Stomach smooth muscle (tissue), 2 donors: ENCODE measurements at regions not wholly inside any gene's neighbourhood (a gene's known extent, or its start where the extent isn't known, plus 50 kb on each side); places are given as distances from the start of the nearest gene placed in this dataset.

ENCODE experiments used
- H3K27ac ChIP-seq: one replicate; pipeline ENCODE4 v1.7.0; 2013; ENCODE audit warnings: mild to moderate bottlenecking, low read length, inconsistent platforms
- H3K27me3 ChIP-seq, 2 donors: one replicate each; pipeline ENCODE4 v1.7.0; 2013; ENCODE audit warnings: low read length in 2 of 2; ENCODE audit not compliant: insufficient read depth in 2 of 2, control insufficient read depth in 1 of 2
- H3K36me3 ChIP-seq, 2 donors: one replicate each; pipeline ENCODE4 v1.7.0; 2013; ENCODE audit warnings: low read length in 2 of 2; ENCODE audit not compliant: control insufficient read depth in 2 of 2, insufficient read depth in 2 of 2
- H3K4me1 ChIP-seq: one replicate; pipeline ENCODE4 v1.7.0; 2013; ENCODE audit warnings: low read length; ENCODE audit not compliant: control insufficient read depth, insufficient read depth
- H3K4me3 ChIP-seq, 2 donors: one replicate each; pipeline ENCODE4 v1.7.0; 2013; ENCODE audit warnings: low read length in 2 of 2
- H3K9ac ChIP-seq, 2 donors: one replicate each; pipeline ENCODE4 v1.7.0; 2013; ENCODE audit warnings: low read length in 2 of 2, mild to moderate bottlenecking in 1 of 2
- H3K9me3 ChIP-seq, 2 donors: one replicate each; pipeline ENCODE4 v1.7.0; 2013; ENCODE audit warnings: low read length in 2 of 2; ENCODE audit not compliant: control insufficient read depth in 2 of 2
- donor health status: healthy.
- donor health status: Pancreatic carcinoma.

GRCh38 chr10:83083831-83084230 is 1055.5 kb upstream of the GHITM start:
- Histone ChIP-seq H3K36me3 (no peaks in the 10 kb centered on the region), H3K27ac (no peak overlapping the region), H3K27me3 (no peaks in the 10 kb centered on the region), H3K9me3 (peaks cover 0 to 3% of the 10 kb centered on the region in 2 donors), H3K9ac (no peak overlapping the region), H3K4me1 (no peaks in the 10 kb centered on the region), H3K4me3 (no peak overlapping the region)

GRCh38 chr10:83089335-83089734 is 1050.0 kb upstream of the GHITM start:
- Histone ChIP-seq H3K27me3 (no peaks in the 10 kb centered on the region), H3K27ac (no peak overlapping the region), H3K9me3 (no peaks in the 10 kb centered on the region)

GRCh38 chr10:83104616-83105015 is 1034.7 kb upstream of the GHITM start:
- no peaks in the 10 kb centered on the region for H3K27me3 ChIP-seq
- no peaks in the 10 kb centered on the region for H3K4me1 ChIP-seq
- H3K9ac ChIP-seq: no peak overlapping the region
- H3K9me3 ChIP-seq: peaks cover 0 to 5% of the 10 kb centered on the region in 2 donors
- no peaks in the 10 kb centered on the region for H3K36me3 ChIP-seq
- H3K4me3 ChIP-seq: no peak overlapping the region
- no peak overlapping the region for H3K27ac ChIP-seq

More at GRCh38 chr10:83089335-83089734, 1050.0 kb upstream of the GHITM start:
- H3K9ac ChIP-seq: no peak overlapping the region
- H3K4me1 ChIP-seq: no peaks in the 10 kb centered on the region
- no peak overlapping the region for H3K4me3 ChIP-seq
- H3K36me3 ChIP-seq: no peaks in the 10 kb centered on the region

GRCh38 chr10:83108565-83109333 is 1030.6 kb upstream of the GHITM start:
- no peak overlapping the region for H3K9ac ChIP-seq
- H3K27ac ChIP-seq: no peak overlapping the region
- H3K4me3 ChIP-seq: no peak overlapping the region
- H3K27me3 ChIP-seq: no peaks in the 10 kb centered on the region
- no peaks in the 10 kb centered on the region for H3K36me3 ChIP-seq
- peaks cover 0 to 12% of the 10 kb centered on the region in 2 donors for H3K9me3 ChIP-seq
- no peaks in the 10 kb centered on the region for H3K4me1 ChIP-seq

- Histone ChIP-seq H3K4me3 (no peak overlapping the region), H3K27ac (no peak overlapping the region), H3K9ac (no peak overlapping the region), H3K9me3 (no peaks in the 10 kb centered on the region), H3K36me3 (no peaks in the 10 kb centered on the region), H3K4me1 (no peaks in the 10 kb centered on the region), H3K27me3 (no peaks in the 10 kb centered on the region)
Observed at GRCh38 chr10:83119346-83119745, 1020.0 kb upstream of the GHITM start.

GRCh38 chr10:83122336-83122735 is 1017.0 kb upstream of the GHITM start:
- H3K9ac ChIP-seq: no peak overlapping the region
- H3K4me3 ChIP-seq: no peak overlapping the region
- no peaks in the 10 kb centered on the region for H3K9me3 ChIP-seq
- no peaks in the 10 kb centered on the region for H3K4me1 ChIP-seq
- no peak overlapping the region for H3K27ac ChIP-seq
- no peaks in the 10 kb centered on the region for H3K27me3 ChIP-seq
- H3K36me3 ChIP-seq: no peaks in the 10 kb centered on the region

GRCh38 chr10:83127942-83128575 is 1011.2 kb upstream of the GHITM start:
- H3K9ac ChIP-seq: no peak overlapping the region
- no peaks in the 10 kb centered on the region for H3K27me3 ChIP-seq
- no peaks in the 10 kb centered on the region for H3K36me3 ChIP-seq
- H3K27ac ChIP-seq: no peak overlapping the region
- no peaks in the 10 kb centered on the region for H3K9me3 ChIP-seq
- no peaks in the 10 kb centered on the region for H3K4me1 ChIP-seq
- no peak overlapping the region for H3K4me3 ChIP-seq

GRCh38 chr10:83140811-83141210 is 998.5 kb upstream of the GHITM start:
- Histone ChIP-seq H3K27ac (no peak overlapping the region), H3K4me1 (no peaks in the 10 kb centered on the region)

GRCh38 chr10:83142074-83142563 is 997.2 kb upstream of the GHITM start:
- Histone ChIP-seq H3K27ac (no peak overlapping the region), H3K9me3 (no peaks in the 10 kb centered on the region), H3K4me3 (no peak overlapping the region)

More at GRCh38 chr10:83140811-83141210, 998.5 kb upstream of the GHITM start:
- H3K36me3 ChIP-seq: no peaks in the 10 kb centered on the region
- no peak overlapping the region for H3K4me3 ChIP-seq
- H3K9me3 ChIP-seq: no peaks in the 10 kb centered on the region
- H3K27me3 ChIP-seq: no peaks in the 10 kb centered on the region
- no peak overlapping the region for H3K9ac ChIP-seq

GRCh38 chr10:83144461-83144860 is 994.8 kb upstream of the GHITM start:
- H3K9me3 ChIP-seq: no peaks in the 10 kb centered on the region
- no peak overlapping the region for H3K4me3 ChIP-seq
- no peaks in the 10 kb centered on the region for H3K4me1 ChIP-seq
- no peaks in the 10 kb centered on the region for H3K27me3 ChIP-seq
- no peak overlapping the region for H3K27ac ChIP-seq
- no peaks in the 10 kb centered on the region for H3K36me3 ChIP-seq
- H3K9ac ChIP-seq: no peak overlapping the region

More at GRCh38 chr10:83142074-83142563, 997.2 kb upstream of the GHITM start:
- H3K9ac ChIP-seq: no peak overlapping the region
- no peaks in the 10 kb centered on the region for H3K27me3 ChIP-seq
- no peaks in the 10 kb centered on the region for H3K4me1 ChIP-seq
- H3K36me3 ChIP-seq: no peaks in the 10 kb centered on the region

GRCh38 chr10:83153714-83154113 is 985.6 kb upstream of the GHITM start:
- Histone ChIP-seq H3K36me3 (no peaks in the 10 kb centered on the region), H3K4me3 (no peak overlapping the region), H3K9ac (no peak overlapping the region), H3K4me1 (no peaks in the 10 kb centered on the region), H3K27ac (no peak overlapping the region), H3K27me3 (no peaks in the 10 kb centered on the region), H3K9me3 (no peaks in the 10 kb centered on the region)
